Epidermal melanocyte (primary cell): ENCODE measurements at regions not wholly inside any gene's neighbourhood (a gene's known extent, or its start where the extent isn't known, plus 50 kb on each side); places are given as distances from the start of the nearest gene placed in this dataset.

Experiments used
- DNase-seq: peaks from one replicate; pipeline ENCODE4 v3.0.0; 2011; ENCODE audit warnings: low spot score; ENCODE audit not compliant: insufficient read length

DNA sequence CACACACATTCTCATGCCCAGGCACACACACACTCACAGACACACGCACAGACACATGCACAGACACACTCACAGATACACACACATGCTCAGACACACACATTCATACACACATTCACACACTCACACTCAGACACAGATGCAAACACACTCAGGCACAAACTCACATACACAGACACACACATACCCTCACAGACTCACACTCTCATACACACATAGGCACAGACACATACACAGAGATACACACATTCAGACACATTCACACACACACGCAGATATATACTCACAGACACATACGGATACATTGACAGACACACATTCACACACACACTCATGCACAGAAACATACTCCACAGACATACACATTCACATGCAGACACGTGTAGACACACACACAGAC lies 89.6 kb downstream of the RBFOX3 start:
- DNase-seq, result no peak

DNA sequence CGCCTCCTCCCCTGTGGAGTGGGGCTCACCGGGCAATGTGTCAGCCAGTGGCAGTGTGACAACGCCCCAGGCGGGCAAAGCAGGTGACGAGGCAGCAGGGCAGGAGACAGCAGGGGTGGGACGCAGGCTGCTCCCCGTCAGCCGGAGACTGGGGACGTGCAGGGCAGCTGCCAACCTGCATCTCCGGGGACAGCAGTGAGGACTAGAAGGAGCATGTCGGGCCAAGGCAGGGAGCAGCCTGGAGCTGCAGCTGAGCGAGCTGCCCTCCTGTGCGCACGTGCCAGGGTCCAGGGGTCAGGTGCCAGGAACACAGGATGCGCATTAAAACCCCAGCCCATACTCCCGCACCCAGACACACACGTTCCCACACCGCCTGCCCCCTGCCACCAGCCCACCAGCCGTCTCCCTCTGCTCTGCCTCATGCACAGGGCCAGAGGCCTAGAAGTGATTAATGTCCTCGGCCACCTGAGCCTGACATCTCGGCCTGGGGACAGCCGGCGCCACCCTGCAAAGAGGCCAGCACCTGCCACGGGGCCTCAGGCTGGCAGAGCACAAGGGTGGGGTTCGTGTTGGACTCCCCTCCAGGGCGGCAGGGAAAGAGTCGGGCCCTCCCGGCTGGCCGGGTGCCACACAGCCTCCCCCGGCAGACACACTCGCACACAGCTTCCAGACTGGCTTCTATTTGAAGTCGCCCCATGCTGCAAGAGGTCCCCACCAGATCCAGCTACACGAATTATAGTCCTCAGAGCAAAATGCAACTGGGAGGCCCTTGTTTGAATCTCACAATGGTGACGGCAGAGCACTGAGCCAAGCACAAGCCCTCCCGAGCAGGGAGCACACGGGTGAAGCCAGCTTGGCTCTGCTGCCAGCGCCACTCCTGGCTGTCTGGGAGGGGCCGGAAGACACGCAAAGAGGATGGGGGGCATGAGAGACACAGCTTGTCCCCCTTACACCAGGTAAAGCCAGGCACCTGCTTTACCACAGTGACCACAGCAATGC lies 90.4 kb downstream of the RBFOX3 start:
- no peak for DNase-seq

DNA sequence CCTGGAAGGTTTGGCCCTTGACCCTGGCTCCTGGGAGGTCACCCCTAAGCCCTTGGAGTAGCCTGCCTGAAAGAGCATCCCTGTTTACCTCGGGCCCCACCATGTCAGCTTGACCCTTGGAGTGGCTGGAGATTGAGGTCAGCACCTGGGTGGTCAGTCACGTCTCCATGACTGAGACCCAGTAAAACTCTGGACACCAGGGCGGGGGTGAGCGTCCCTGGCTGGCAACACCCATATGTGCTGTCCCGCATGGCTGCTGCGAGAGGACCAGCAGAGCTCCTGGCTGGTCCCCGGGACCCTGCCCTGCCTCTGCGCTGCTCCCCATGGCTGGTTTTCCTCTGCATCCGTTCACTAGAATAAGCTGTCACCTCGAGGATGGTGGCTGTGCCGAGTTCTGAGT lies 91.2 kb downstream of the RBFOX3 start:
- DNase-seq, result no peak

DNA sequence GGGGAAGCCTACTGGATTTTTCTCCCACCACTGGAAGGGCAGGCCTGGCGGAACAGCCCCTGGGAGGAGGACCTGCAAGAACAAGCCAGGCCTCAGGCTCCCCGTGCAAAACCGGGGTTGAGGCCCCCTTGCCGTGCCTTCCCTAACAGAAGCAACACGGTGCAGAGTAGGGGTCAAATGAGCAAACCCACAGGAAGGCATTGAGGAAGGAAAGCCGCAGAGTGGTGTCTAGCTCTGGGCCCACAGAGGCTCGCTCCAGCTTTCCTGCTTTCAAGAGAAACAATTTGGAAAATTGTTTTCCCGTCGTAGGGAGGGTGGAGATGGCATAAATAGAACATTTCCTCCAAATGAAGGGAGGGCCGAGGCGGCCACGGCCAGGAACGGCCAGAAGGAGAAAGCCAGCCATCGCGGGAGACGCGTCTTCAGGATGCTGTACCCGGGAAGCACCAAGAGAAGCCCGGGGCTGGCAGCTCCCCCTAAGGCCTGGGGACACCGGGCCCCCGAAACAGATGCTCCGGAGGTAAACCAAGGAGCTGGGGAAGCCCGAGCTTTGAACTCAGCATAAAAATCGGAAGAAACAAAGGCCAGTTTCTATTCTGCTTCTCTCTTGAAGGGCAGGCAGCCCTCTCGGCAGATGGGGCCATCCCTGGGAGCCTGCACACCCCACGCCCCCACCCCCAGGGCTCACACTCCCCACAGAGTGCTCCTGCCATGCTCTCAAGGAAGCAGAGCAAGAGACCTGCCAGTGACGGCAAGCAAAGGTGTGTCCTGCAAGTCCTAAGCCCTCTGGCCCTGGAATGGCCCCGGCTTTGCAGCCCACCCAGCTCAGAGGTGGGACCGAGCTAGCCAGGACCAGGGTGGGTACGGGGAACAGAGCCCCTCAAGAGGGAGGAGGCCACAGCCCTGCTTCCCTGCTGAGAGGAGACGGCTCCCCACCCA lies 92.0 kb downstream of the RBFOX3 start:
- DNase-seq, result no peak

DNA sequence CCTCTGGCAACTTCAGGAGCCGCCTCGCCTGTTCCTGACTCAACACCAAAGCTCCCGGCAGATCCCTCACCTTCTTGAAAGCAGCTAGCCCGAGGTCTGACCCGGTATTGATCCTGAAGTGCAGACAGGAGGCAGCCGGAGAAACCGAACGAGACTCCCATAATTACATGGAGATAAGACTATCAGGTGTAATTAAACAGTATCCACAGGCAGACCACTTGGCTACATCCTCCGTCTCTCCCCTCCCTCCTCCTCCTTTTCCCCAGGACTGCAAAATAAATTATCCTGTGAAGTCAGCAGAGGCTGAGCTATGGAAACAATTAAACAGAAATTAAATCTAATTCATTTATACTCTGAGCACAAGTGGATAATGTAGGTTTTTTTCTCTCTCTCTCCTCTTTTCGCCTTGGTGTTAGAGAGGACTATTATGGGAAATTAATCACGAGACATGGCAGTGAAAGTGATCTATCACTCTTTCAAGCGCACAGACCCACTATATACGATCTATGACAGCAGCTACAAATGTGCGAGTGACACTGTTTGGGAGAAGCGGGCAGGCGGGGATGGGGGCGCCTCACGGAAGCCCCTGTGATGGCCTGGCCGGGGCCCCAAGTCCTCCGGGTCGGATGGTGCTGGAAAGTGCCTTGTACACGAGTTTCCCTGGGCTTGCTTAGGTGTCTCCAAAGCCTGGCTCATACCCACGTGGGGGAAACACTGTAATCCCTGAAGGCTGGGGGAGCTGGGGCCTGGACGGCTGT lies 92.8 kb downstream of the RBFOX3 start:
- no peak for DNase-seq

DNA sequence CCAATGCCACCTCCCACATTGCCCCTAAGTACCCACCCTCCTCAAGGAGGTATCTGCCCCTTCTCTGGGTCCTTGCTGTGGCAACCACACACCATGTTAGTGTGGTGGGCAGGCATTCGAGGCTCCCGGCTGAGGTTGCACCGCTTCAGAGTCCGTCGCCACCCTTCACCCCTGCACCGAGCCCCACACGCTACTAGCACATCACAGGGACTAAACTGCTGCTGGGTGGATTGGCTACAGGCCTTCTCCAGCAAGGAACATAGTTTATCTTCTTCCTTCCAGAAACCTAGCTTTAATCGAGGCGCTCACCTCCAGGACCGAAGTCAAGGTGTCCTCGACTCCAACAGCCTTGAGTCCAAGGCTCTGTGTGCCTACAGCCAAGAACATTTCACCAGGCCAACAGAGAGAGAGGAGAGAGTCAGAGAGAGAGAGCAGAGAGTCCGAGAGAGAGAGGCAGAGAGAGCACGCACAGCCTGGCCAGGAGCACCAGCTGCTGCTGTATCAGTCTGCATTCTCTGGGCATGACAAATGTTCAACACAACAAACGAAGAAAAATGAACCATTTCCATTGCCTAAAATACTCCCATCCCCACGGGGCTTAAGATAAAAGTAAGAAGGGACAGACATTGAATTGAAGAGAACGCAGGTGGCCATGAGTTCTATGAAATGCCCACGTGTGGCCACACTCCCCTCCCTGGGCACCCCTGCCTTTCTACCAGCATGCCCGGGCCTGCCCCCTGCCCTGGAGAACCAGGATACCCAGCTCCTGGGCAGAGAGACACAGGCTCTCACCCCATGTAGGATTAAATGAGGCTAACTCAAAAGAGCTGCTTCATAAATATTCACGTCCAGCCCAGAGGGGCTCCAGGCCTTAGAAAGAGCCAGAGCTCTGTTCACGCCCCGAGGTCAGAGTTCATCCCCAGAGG lies 94.9 kb downstream of the RBFOX3 start:
- no peak for DNase-seq

DNA sequence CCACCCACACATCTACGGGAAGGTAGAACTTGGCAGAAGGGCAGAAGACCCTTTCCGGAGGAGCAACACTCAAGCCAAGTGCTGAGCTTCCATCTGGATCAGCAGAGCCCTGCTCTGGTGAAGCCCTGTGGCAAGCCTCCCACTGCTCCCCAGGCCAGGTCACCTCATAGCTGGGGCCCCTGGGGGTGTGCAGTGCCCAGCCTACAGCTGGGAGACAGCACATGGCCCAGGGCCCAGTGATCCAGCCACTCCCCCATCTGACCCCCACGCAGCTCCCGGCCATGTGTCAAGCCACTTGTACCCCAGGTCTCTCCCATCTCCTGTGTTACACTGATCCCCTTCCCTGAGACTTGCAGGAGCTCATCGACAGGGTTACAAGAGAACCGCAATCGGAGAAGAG lies 95.7 kb downstream of the RBFOX3 start:
- no peak for DNase-seq

DNA sequence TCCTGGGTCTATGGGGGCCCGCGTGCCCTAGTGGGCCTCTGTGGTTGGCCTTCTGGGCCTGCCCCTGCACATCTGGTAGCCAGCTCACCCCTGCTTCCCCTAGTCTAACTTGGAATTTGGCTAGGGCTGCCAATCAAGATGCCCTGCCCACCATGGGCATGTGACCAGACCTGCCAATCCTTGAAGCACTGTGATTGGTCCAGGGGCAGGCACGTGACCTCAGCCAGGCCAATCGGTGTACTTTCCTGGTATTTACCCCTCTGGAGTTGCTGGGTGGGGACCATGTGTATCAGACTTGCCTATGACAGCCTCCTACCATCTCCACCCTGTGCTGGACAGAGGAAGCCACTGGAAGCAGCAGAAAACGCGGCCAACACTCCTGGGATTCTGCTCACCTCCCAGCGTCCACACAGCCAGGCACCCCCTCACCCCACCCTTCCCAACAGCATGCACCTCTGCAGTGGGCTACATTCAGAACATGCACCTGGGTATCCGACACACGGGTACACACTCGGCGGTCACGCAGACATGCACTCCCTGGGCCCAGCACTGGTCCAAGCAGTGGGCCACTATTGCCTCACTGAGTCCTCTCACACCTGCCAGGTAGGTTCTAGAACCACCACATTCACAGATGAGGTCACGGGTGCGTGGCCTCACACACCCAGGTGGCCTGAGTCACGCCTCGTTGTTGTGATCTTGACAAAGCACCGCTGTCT lies 96.9 kb downstream of the RBFOX3 start:
- DNase-seq, result no peak

DNA sequence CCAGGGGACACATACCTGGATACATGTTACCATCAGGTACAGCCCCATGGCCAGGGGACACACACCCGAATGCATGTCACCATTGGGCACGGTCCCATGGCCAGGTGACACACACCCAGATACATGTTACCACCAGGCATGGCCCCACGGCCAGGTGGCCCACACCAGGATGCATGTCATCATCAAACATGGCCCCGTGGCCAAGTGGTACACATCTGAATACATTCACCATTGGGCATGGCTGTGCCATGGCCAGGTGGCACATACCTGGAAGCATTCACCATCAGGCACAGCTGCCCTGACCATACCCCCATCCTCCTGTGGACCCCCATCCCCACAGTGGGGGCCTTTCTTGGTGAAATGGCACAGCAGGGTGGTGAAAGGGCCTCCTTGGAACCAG lies 97.6 kb downstream of the RBFOX3 start:
- no peak for DNase-seq

DNA sequence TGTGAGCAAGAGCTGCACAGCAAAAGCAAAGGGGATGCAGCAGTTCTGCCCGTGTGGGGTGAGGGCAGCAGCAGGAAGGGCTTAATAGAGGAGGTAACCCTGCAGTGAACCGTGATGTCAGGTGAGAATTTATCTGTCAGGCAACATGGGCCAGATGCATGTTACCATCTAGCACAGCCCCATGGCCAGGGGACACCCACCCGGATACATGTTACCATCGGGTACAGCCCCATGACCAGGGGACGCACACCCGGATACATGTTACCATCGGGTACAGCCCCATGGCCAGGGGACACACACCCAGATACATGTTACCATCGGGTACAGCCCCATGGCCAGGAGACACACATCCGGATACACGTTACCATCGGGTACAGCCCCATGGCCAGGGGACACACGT lies 99.4 kb downstream of the RBFOX3 start:
- DNase-seq, result no peak

DNA sequence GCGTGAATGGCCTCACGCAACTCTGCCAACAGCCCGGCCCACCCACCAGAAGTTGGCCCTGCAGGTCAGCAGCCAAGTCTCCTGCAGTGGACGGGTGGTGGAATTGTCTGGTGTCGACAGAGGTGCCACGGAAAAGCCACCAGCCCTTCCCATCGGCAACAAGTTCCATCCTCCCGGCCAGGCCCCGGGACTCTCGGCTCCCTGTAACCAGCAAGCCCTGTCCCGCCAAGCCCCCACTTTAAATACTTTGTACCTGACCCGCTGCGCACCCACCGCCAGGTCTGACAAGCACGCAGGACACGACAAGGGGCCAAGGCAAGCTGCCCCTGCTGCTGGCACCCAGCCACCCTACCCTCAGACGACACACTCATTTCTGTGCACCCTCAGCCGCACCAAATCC lies 100.8 kb downstream of the RBFOX3 start:
- no peak for DNase-seq

DNA sequence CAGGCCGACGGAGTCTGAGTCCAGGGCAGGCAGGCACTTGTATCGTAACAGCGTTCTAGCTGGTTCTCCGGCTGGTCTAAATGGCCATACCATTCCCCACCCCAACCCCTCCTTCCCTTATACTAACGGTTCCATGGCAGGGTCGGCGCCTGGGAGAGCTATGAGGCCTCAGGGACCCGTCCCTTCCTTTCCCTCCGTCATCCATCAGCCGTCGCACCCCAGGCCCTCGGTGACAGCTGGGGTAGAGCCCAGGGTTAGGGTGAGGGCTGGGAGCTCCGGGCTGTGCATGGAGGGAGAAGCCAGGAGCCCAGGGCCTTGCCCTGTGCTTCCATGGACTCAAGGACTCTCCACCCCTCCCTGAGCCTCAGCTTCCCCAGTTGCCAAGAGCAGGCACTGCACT lies 101.4 kb downstream of the RBFOX3 start:
- no peak for DNase-seq

DNA sequence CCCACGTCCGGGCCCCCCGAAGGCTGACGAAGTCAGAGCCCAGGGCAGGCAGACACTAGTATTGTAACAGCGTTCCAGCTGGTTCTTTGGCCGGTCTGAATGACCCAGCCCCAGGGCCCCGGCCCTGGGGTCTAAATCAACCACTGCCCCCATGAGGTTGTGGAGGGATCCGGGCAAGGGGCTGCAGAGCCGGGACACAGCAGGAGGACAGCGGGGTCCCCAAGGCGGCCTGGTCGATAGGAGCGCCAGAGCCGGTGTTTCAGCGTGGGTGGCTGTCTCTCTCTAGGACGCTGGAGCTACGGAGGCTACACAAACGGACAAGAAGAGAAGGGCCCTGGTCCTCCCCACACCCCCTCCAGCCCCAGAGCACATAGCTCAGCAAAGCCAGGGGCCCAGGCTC lies 101.8 kb downstream of the RBFOX3 start:
- no peak for DNase-seq

DNA sequence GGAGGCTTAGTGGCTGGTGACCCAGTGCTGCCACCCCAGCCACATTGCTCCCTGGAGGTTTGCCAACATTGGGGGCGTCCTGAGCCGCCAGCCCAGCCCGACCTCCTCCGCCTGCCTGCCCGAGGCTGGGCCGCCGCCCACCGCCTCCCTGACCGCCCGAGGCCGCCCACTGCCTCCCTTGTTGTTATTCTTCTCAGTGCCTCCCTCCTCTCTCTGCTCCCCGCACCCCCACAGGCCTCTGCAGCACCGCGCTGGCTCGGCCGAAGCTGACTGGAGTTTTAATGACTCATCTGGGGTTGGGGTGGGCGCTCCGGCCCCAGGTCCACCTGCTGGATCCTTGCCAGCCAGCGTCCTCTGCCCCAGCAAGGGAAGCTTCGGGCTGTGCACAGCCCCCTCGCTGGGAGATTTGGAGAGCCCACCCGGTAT lies 102.5 kb downstream of the RBFOX3 start:
- DNase-seq, result no peak

DNA sequence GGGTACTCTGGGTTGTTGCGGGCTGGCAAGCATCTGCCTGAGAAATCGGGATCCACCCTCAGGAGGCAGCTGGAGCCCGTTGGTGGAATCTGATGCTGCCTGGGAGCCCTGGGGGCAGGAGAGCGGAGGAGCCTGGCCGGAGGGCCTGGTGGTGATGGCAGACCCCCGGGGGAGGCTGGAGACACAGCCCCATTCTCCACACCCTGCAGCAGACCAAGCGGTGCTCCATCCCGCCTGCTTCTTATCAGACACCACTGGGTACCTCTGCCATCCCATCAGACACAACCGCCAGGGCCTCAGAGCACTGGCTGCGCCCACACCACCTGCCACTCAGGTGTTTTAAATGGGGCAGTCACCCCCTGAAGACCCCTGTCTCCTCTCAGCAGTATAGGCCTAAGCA lies 103.9 kb downstream of the RBFOX3 start:
- DNase-seq, result no peak

DNA sequence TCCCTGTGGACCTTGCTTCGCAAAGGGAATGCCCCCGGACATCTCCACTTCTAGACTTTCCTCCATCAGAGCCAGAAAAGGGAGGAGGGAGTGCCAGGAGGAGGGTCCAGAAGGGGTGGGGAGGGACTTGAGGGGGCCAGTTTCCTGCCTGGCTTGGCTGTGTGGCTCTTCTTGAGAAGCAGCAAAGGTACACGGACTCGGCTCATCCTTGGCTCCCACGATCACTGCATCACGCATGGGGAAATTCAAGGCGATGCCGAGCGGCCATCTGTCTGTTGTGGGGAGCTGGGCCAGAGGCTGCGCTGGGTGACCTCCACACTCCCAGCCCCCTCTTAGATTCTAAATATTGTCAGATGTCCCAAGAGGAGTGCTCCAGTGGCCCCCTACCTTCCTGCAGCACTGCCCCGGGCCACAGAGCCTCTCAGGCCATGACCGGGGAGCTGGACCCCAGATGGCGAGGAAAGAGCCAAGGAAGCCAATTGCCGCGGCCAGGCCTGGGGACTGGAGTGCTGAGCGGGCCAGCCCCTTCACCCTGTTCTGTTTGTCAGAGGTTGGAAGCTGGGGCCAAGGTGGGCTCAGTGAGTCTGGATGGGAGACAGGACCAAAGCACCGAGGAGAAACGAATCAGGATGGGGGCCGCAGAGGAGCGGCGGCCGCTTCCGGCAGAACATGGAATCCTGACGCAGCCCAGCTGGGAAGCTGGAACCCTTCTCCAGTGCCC lies 104.5 kb downstream of the RBFOX3 start:
- DNase-seq, result no peak

DNA sequence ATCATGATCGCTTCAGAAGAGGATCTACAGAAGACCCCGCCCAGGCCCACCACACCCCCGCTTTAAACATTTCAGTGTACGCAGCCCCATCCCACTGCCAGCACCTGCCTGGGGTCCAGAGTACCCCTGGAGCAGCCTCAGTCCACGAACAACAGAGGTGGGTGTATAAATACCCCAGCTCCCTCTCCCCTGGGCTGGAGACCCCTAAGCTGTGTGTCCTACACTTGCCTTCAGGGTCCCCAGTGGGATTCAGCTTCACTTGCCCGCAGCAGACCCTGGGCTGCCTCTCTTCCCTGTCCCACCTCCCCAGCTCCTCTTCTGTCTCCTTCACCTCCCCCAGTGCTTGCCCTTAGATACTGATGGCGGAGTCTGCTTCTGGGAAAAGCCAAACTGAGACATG lies 105.7 kb downstream of the RBFOX3 start:
- DNase-seq, result no peak

DNA sequence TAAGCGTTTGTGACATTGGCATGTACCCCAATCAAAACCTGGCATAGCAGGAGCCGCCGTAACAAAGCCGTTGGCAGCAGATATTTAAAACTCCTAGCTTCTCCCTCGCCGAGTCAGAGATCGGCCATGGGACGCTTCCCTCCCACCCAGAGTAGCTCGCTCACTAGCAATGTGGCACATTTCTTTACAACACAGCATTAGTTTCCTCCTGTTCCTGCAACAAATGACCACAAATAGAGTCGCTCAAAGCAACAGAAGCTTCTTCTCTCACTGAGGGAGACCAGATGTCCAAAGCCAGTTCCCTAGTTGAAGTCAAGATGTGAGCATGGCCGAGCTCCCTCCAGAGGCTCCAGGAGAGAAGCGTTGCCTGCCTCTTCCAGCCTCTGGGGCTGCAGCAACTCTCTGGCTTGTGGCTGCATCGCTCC lies 106.7 kb downstream of the RBFOX3 start:
- DNase-seq, result no peak
